OCI-LY1 (cell line): ENCODE measurements at regions not wholly inside any gene's neighbourhood (a gene's known extent, or its start where the extent isn't known, plus 50 kb on each side); places are given as distances from the start of the nearest gene placed in this dataset.

Source experiments
- H2AFZ ChIP-seq: fragments of 200-600 bp; sonication (generic), shearing (Covaris generic); 2 replicates; pipeline ENCODE4 v1.6.0; 2014; ENCODE audit warnings: antibody characterized with exemption, mild to moderate bottlenecking, low read length
- H3F3A ChIP-seq: fragments of 200-600 bp; sonication (generic), shearing (Covaris generic); 2 replicates; pipeline ENCODE4 v1.6.0; 2014; ENCODE audit warnings: mild to moderate bottlenecking, antibody characterized with exemption, low read length, moderate library complexity; ENCODE audit not compliant: insufficient read depth
- H3K27ac ChIP-seq: fragments of 200-600 bp; sonication (generic); 2 replicates; pipeline ENCODE4 v1.5.1; 2014; ENCODE audit warnings: low read length, mixed run types, mild to moderate bottlenecking, low read depth; ENCODE audit not compliant: poor library complexity, severe bottlenecking
- H3K27me3 ChIP-seq: fragments of 200-600 bp; sonication (generic); 2 replicates; pipeline ENCODE4 v1.6.0; 2014; ENCODE audit warnings: antibody characterized with exemption, mild to moderate bottlenecking, low read length, moderate library complexity; ENCODE audit not compliant: insufficient read depth
- H3K36me3 ChIP-seq: fragments of 200-600 bp; sonication (generic); 2 replicates; pipeline ENCODE4 v1.6.1; 2014; ENCODE audit warnings: mild to moderate bottlenecking, antibody characterized with exemption, low read length, moderate library complexity, mixed read lengths; ENCODE audit not compliant: insufficient read depth
- H3K4me1 ChIP-seq: fragments of 200-600 bp; sonication (generic); 2 replicates; pipeline ENCODE4 v1.5.1; 2014; ENCODE audit warnings: mild to moderate bottlenecking, low read length, moderate library complexity; ENCODE audit not compliant: insufficient read depth, severe bottlenecking
- H3K4me2 ChIP-seq: fragments of 200-600 bp; sonication (generic), shearing (Covaris generic); 2 replicates; pipeline ENCODE4 v1.6.1; 2014; ENCODE audit warnings: low read length
- H3K4me3 ChIP-seq: fragments of 200-600 bp; sonication (generic); 2 replicates; pipeline ENCODE4 v1.5.1; 2014; ENCODE audit warnings: low read length, low read depth, mild to moderate bottlenecking, mixed read lengths; ENCODE audit not compliant: poor library complexity, severe bottlenecking
- H3K79me2 ChIP-seq: fragments of 200-600 bp; shearing (Covaris generic); 2 replicates; pipeline ENCODE4 v1.6.1; 2016; ENCODE audit warnings: mixed run types, low read length, mixed read lengths; ENCODE audit not compliant: insufficient read depth
- H3K9ac ChIP-seq: fragments of 200-600 bp; sonication (generic), shearing (Covaris generic); 2 replicates; pipeline ENCODE4 v1.6.1; 2014; ENCODE audit warnings: mild to moderate bottlenecking, low read length, mixed read lengths
- H3K9me2 ChIP-seq: fragments of 200-600 bp; sonication (generic), shearing (Covaris generic); 2 replicates; pipeline ENCODE4 v1.6.1; 2014; ENCODE audit warnings: low read depth, mild to moderate bottlenecking, low read length, mixed read lengths
- H3K9me3 ChIP-seq: fragments of 200-600 bp; shearing (Covaris generic); 2 replicates; pipeline ENCODE4 v1.6.1; 2014; ENCODE audit warnings: low read length, mixed read lengths
- H4K20me1 ChIP-seq: fragments of 200-600 bp; sonication (generic), shearing (Covaris generic); 2 replicates; pipeline ENCODE4 v1.6.0; 2016; ENCODE audit warnings: mild to moderate bottlenecking, low read length; ENCODE audit not compliant: insufficient read depth
- EZH2 ChIP-seq: fragments of 200-600 bp; sonication (generic), shearing (Covaris generic); IDR thresholded peaks from 2 replicates; pipeline ENCODE4 v1.8.0; 2017; ENCODE audit warnings: borderline replicate concordance, mixed run types, mild to moderate bottlenecking, antibody characterized with exemption, low read length, moderate library complexity, mixed read lengths
- TF ChIP-seq, protein P1 (sequence below): fragments of 200-600 bp; sonication (generic), shearing (Covaris generic); IDR thresholded peaks from 2 replicates; pipeline ENCODE4 v1.5.1; 2017; ENCODE audit warnings: mild to moderate bottlenecking, antibody characterized with exemption, low read length, moderate library complexity, mixed read lengths

DNA sequence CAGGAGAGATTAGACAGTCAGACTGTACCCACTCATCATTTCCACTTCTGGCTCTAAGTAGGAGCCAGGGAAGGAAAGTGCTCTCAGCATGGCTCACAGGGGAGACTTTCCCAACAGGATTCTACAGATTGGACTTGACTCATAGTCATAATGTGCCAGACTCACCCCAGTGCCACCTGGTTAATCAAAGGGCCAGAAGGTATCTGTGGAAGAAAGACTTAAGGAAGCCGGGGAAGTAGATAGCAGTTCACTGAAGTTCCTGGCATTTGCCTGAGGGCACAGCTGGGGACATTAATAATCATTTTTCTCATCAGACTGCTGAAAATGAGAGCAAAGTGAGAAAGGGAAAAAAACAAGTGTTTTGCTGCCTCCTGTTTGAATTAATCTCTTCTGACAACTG, 717.5 kb downstream of the TUSC7 start:
- H3K9me2 ChIP-seq: no peaks in the 10 kb centered on the region
- TF ChIP-seq, protein P1, sequence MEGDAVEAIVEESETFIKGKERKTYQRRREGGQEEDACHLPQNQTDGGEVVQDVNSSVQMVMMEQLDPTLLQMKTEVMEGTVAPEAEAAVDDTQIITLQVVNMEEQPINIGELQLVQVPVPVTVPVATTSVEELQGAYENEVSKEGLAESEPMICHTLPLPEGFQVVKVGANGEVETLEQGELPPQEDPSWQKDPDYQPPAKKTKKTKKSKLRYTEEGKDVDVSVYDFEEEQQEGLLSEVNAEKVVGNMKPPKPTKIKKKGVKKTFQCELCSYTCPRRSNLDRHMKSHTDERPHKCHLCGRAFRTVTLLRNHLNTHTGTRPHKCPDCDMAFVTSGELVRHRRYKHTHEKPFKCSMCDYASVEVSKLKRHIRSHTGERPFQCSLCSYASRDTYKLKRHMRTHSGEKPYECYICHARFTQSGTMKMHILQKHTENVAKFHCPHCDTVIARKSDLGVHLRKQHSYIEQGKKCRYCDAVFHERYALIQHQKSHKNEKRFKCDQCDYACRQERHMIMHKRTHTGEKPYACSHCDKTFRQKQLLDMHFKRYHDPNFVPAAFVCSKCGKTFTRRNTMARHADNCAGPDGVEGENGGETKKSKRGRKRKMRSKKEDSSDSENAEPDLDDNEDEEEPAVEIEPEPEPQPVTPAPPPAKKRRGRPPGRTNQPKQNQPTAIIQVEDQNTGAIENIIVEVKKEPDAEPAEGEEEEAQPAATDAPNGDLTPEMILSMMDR: no peak
- TF ChIP-seq EZH2: no peak
- H3K9me3 ChIP-seq: no peaks in the 10 kb centered on the region
- H2AFZ ChIP-seq: no peak overlapping the region
- no peaks in the 10 kb centered on the region for H3K4me1 ChIP-seq
- H3K27me3 ChIP-seq: no peaks in the 10 kb centered on the region
- no peaks in the 10 kb centered on the region for H3F3A ChIP-seq
- H4K20me1 ChIP-seq: no peaks in the 10 kb centered on the region
- no peak overlapping the region for H3K4me2 ChIP-seq
- H3K27ac ChIP-seq: no peak overlapping the region
- no peaks in the 10 kb centered on the region for H3K36me3 ChIP-seq
- H3K9ac ChIP-seq: no peak overlapping the region
- H3K4me3 ChIP-seq: no peak overlapping the region
- no peaks in the 10 kb centered on the region for H3K79me2 ChIP-seq

DNA sequence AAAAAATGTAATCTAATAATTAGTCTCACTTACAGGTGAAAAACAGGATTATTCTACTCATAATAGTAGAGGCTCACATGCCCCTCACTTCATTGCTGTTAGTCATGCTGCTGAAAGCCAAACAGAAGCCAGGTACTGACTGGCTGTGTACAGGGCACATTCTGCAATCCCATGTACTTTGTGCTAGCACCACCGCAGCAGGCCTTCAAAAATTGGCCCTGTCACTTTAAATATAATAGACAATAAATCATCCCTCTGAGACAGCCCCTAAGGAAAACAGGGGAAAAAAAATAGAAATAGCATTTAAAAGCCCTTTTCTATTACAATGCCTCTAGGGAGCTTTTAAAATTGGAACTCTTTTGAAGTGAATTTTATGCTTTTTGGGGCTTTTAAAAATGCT, 723.8 kb downstream of the TUSC7 start:
- Histone ChIP-seq H3K27ac (no peak overlapping the region), H2AFZ (no peak overlapping the region), H3K9me2 (no peaks in the 10 kb centered on the region), H3K79me2 (no peaks in the 10 kb centered on the region), H3K9me3 (no peaks in the 10 kb centered on the region), H3K4me1 (no peaks in the 10 kb centered on the region), H4K20me1 (no peaks in the 10 kb centered on the region), H3F3A (no peaks in the 10 kb centered on the region), H3K36me3 (no peaks in the 10 kb centered on the region), H3K4me3 (no peak overlapping the region), H3K9ac (no peak overlapping the region), H3K4me2 (no peak overlapping the region), H3K27me3 (no peaks in the 10 kb centered on the region)
- no peak for TF ChIP-seq EZH2
- TF ChIP-seq, protein P1: no peak

DNA sequence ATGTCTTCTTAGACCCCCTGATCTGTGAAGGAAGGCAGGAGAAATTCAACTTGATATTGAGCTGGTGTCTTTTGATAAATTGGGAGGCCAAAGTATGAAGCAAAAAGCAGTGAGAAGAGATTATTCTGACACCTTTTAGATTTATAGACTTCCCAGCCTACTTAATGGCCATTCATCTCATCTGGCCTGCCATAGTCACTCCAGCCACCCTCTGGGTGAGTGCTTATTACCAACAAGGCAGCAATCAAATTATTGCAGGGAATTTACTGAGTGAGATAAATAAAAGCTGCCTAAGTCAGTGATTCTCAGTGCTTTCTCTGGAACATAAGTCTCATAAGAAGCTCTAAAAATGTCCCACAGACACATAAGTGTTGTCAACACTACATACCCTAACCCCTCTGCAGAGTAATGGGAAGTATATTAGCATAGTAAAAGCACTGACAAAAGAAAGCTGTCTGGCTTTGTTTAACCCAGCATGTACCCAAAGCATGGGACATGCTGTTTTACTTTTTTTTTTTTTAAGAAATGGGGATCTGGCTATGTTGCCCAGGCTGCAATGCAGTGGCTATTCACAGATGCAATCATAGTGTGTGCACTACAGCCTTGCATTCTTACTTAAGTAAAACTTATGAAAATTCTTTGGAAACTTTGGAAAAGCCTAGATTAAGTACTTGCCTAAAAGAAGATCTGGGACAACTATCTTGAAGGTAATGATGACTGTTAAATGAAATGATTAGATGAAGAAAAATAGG, 725.3 kb downstream of the TUSC7 start:
- no peak overlapping the region for H3K9ac ChIP-seq
- TF ChIP-seq, protein P1: no peak
- no peak for TF ChIP-seq EZH2
- no peaks in the 10 kb centered on the region for H3K79me2 ChIP-seq

More for the DNA sequence above, 725.3 kb downstream of the TUSC7 start:
- H4K20me1 ChIP-seq: no peaks in the 10 kb centered on the region
- H3K9me3 ChIP-seq: no peaks in the 10 kb centered on the region
- no peaks in the 10 kb centered on the region for H3F3A ChIP-seq
- H3K27me3 ChIP-seq: no peaks in the 10 kb centered on the region
- no peaks in the 10 kb centered on the region for H3K9me2 ChIP-seq
- H3K36me3 ChIP-seq: no peaks in the 10 kb centered on the region
- no peak overlapping the region for H3K27ac ChIP-seq
- no peak overlapping the region for H3K4me3 ChIP-seq
- H3K4me2 ChIP-seq: no peak overlapping the region
- no peaks in the 10 kb centered on the region for H3K4me1 ChIP-seq
- H2AFZ ChIP-seq: no peak overlapping the region
